Neural crest cell (in vitro differentiated cells): ENCODE measurements at regions not wholly inside any gene's neighbourhood (a gene's known extent, or its start where the extent isn't known, plus 50 kb on each side); places are given as distances from the start of the nearest gene placed in this dataset.
A peak's percentile ranks its signal among the peaks of the same experiment; 100 is the strongest.

Source experiments
- DNase-seq: peaks from one replicate; pipeline ENCODE4 v3.0.0; 2021; ENCODE audit warnings: low read depth, mixed read lengths, low spot score
- H3K27ac Mint-ChIP-seq: one replicate; pipeline ENCODE4 v1.8.0; 2021; ENCODE audit warnings: mild to moderate bottlenecking, mixed read lengths; ENCODE audit not compliant: unreplicated experiment
- H3K27me3 Mint-ChIP-seq: 2 replicates; pipeline ENCODE4 v1.8.0; 2021; ENCODE audit warnings: low read depth, mild to moderate bottlenecking, mixed read lengths
- H3K36me3 Mint-ChIP-seq: 2 replicates; pipeline ENCODE4 v1.8.0; 2021; ENCODE audit warnings: low read depth, mild to moderate bottlenecking, mixed read lengths
- H3K4me1 Mint-ChIP-seq: 2 replicates; pipeline ENCODE4 v1.8.0; 2021; ENCODE audit warnings: mixed read lengths
- H3K4me3 Mint-ChIP-seq: one replicate; pipeline ENCODE4 v1.8.0; 2021; ENCODE audit warnings: mild to moderate bottlenecking, mixed read lengths
- H3K9me3 Mint-ChIP-seq: 2 replicates; pipeline ENCODE4 v1.8.0; 2021; ENCODE audit warnings: mixed read lengths
- CTCF ChIP-seq: fragments of 200-600 bp; sonication (generic); conservative IDR thresholded peaks from 2 replicates; pipeline ENCODE4 v1.5.0; 2021; ENCODE audit warnings: antibody characterized with exemption, mild to moderate bottlenecking

GRCh38 chr3:182135056-182135455 is 423.3 kb downstream of the SOX2 start:
- DNase-seq, result no peak
- H3K27ac Mint-ChIP-seq, result no peak overlapping the region
- no peaks in the 10 kb centered on the region for H3K36me3 Mint-ChIP-seq
- peaks cover 19% of the 10 kb centered on the region for H3K4me1 Mint-ChIP-seq
- no peaks in the 10 kb centered on the region for H3K27me3 Mint-ChIP-seq
- no peak overlapping the region for H3K4me3 Mint-ChIP-seq
- no peaks in the 10 kb centered on the region for H3K9me3 Mint-ChIP-seq
- no peak for TF ChIP-seq CTCF

GRCh38 chr3:182136008-182136910 is 424.5 kb downstream of the SOX2 start:
- Mint-ChIP-seq H3K4me3 (no peak overlapping the region), H3K4me1 (peaks cover 19% of the 10 kb centered on the region), H3K27me3 (no peaks in the 10 kb centered on the region), H3K9me3 (no peaks in the 10 kb centered on the region), H3K36me3 (no peaks in the 10 kb centered on the region), H3K27ac (peak overlapping the region; percentile 31)
- no peak for TF ChIP-seq CTCF
- DNase-seq, result no peak

- Mint-ChIP-seq H3K4me3 (no peak overlapping the region), H3K27ac (no peak overlapping the region), H3K36me3 (no peaks in the 10 kb centered on the region), H3K27me3 (no peaks in the 10 kb centered on the region), H3K9me3 (no peaks in the 10 kb centered on the region), H3K4me1 (peaks cover 29% of the 10 kb centered on the region)
- no peak for DNase-seq
- TF ChIP-seq CTCF, result no peak
Measured at GRCh38 chr3:182138393-182138792, 426.7 kb downstream of the SOX2 start.

GRCh38 chr3:182139627-182140357 is 428.1 kb downstream of the SOX2 start:
- no peak overlapping the region for H3K27ac Mint-ChIP-seq
- no peak for DNase-seq
- no peaks in the 10 kb centered on the region for H3K27me3 Mint-ChIP-seq
- H3K4me3 Mint-ChIP-seq, result no peak overlapping the region
- TF ChIP-seq CTCF, result peak; percentile 39
- H3K36me3 Mint-ChIP-seq, result no peaks in the 10 kb centered on the region
- H3K9me3 Mint-ChIP-seq, result no peaks in the 10 kb centered on the region
- peaks cover 37% of the 10 kb centered on the region for H3K4me1 Mint-ChIP-seq

- no peaks in the 10 kb centered on the region for H3K27me3 Mint-ChIP-seq
- H3K36me3 Mint-ChIP-seq, result no peaks in the 10 kb centered on the region
- H3K27ac Mint-ChIP-seq, result no peak overlapping the region
Measured at GRCh38 chr3:182142928-182143327, 431.2 kb downstream of the SOX2 start.

More at GRCh38 chr3:182142928-182143327, 431.2 kb downstream of the SOX2 start:
- no peak for TF ChIP-seq CTCF
- Mint-ChIP-seq H3K9me3 (no peaks in the 10 kb centered on the region), H3K4me3 (no peak overlapping the region), H3K4me1 (peaks cover 25% of the 10 kb centered on the region)
- no peak for DNase-seq
